ENCODE measurements at regions not wholly inside any gene's neighbourhood (a gene's known extent, or its start where the extent isn't known, plus 50 kb on each side); places are given as distances from the start of the nearest gene placed in this dataset.

- Histone ChIP-seq H3K27ac (ENCODE audit: low read length) (no peak overlapping the region), H3K4me1 (ENCODE audit: control insufficient read depth, insufficient read depth, low read length) (no peaks in the 10 kb centered on the region), H3K36me3 (ENCODE audit: control insufficient read depth, insufficient read depth, low read length) (no peaks in the 10 kb centered on the region), H3K27me3 (ENCODE audit: control insufficient read depth, insufficient read depth, low read length) (no peaks in the 10 kb centered on the region), H3K4me3 (ENCODE audit: low read length) (no peak overlapping the region), H3K9me3 (ENCODE audit: control insufficient read depth, insufficient read depth, low read length) (no peaks in the 10 kb centered on the region)
- ATAC-seq (no peak), DNase-seq (no peak)
- Mint-ChIP-seq H3K27ac (no peak overlapping the region), H3K27me3 (ENCODE audit: low read depth in 2 of 2) (peaks cover 0 to 7% of the 10 kb centered on the region in 2 donors), H3K9me3 (no peaks in the 10 kb centered on the region), H3K4me1 (no peaks in the 10 kb centered on the region), H3K4me3 (no peak overlapping the region), H3K36me3 (no peaks in the 10 kb centered on the region)
- WGBS (ENCODE audit: insufficient coverage) = 89% methylated on average over 2 of the region's 3 CpGs
- TF ChIP-seq CTCF (IDR thresholded peaks at IDR 0.05) = no peak
- intact Hi-C loops (cut with micrococcal nuclease) = no loop called here
Measured at GRCh38 chr2:15866563-15867193, 73.7 kb upstream of the MYCN start.

GRCh38 chr2:15867194-15868171 lies 72.9 kb upstream of the MYCN start:
- Histone ChIP-seq H3K27ac (ENCODE audit: low read length) (no peak overlapping the region), H3K4me3 (ENCODE audit: low read length) (no peak overlapping the region), H3K4me1 (ENCODE audit: control insufficient read depth, insufficient read depth, low read length) (no peaks in the 10 kb centered on the region), H3K36me3 (ENCODE audit: control insufficient read depth, insufficient read depth, low read length) (no peaks in the 10 kb centered on the region), H3K27me3 (ENCODE audit: control insufficient read depth, insufficient read depth, low read length) (no peaks in the 10 kb centered on the region), H3K9me3 (ENCODE audit: control insufficient read depth, insufficient read depth, low read length) (no peaks in the 10 kb centered on the region)
- Mint-ChIP-seq H3K27ac (no peak overlapping the region), H3K9me3 (no peaks in the 10 kb centered on the region), H3K27me3 (ENCODE audit: low read depth in 2 of 2) (peaks cover 0 to 7% of the 10 kb centered on the region in 2 donors), H3K4me1 (no peaks in the 10 kb centered on the region), H3K4me3 (no peak overlapping the region), H3K36me3 (no peaks in the 10 kb centered on the region)
- ATAC-seq (no peak), DNase-seq (no peak)
- WGBS (ENCODE audit: insufficient coverage) = 89% methylated on average over 7 of the region's 8 CpGs
- intact Hi-C loops (cut with micrococcal nuclease) = no loop called here
- TF ChIP-seq CTCF (IDR thresholded peaks at IDR 0.05) = no peak

GRCh38 chr2:15868186-15868585 lies 72.2 kb upstream of the MYCN start:
- no peak for TF ChIP-seq CTCF (IDR thresholded peaks at IDR 0.05)
- H3K4me1 ChIP-seq (ENCODE audit: control insufficient read depth, insufficient read depth, low read length) = no peaks in the 10 kb centered on the region
- no peak overlapping the region for H3K4me3 ChIP-seq (ENCODE audit: low read length)
- no peaks in the 10 kb centered on the region for H3K9me3 ChIP-seq (ENCODE audit: control insufficient read depth, insufficient read depth, low read length)
- ATAC-seq (no peak), DNase-seq (no peak)
- H3K27ac Mint-ChIP-seq = no peak overlapping the region
- H3K4me1 Mint-ChIP-seq = no peaks in the 10 kb centered on the region
- no peaks in the 10 kb centered on the region for H3K27me3 ChIP-seq (ENCODE audit: control insufficient read depth, insufficient read depth, low read length)
- no peaks in the 10 kb centered on the region for H3K36me3 Mint-ChIP-seq
- no peak overlapping the region for H3K4me3 Mint-ChIP-seq
- no peaks in the 10 kb centered on the region for H3K36me3 ChIP-seq (ENCODE audit: control insufficient read depth, insufficient read depth, low read length)
- WGBS (ENCODE audit: insufficient coverage) = 88% methylated on average over 1 of the region's 1 CpG
- H3K27ac ChIP-seq (ENCODE audit: low read length) = no peak overlapping the region
- H3K9me3 Mint-ChIP-seq = no peaks in the 10 kb centered on the region
- H3K27me3 Mint-ChIP-seq (ENCODE audit: low read depth in 2 of 2) = peaks cover 0 to 4% of the 10 kb centered on the region in 2 donors
- intact Hi-C loops (cut with micrococcal nuclease) = no loop called here
